ENCODE measurements at regions not wholly inside any gene's neighbourhood (a gene's known extent, or its start where the extent isn't known, plus 50 kb on each side); places are given as distances from the start of the nearest gene placed in this dataset.

GRCh38 chr10:29857843-29858701, 201.3 kb downstream of the JCAD start:
- peak; percentile 39 for DNase-seq (ENCODE audit: low spot score)

DNA sequence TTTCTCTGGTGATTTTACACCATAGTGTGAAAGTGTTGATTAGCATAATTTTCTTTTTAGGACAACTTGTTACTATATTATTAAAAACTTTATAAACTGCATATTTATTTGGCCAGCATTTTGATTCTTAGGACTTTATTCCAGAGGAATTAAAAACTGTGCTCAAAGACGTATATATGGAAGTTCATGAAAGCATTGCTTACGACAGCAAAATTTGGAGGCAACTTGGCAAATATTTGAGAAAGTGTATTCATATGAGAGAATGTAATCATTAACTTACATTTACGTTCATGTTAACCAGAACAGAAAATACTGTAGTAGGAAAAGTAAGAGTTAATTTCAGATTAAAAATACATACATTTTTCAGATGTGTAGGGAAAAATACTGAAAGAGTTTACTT, 203.1 kb downstream of the JCAD start:
- no peak for DNase-seq (ENCODE audit: low spot score)

- no peak for DNase-seq (ENCODE audit: low spot score)
Observed at GRCh38 chr10:29853913-29854312, 205.5 kb downstream of the JCAD start.

DNA sequence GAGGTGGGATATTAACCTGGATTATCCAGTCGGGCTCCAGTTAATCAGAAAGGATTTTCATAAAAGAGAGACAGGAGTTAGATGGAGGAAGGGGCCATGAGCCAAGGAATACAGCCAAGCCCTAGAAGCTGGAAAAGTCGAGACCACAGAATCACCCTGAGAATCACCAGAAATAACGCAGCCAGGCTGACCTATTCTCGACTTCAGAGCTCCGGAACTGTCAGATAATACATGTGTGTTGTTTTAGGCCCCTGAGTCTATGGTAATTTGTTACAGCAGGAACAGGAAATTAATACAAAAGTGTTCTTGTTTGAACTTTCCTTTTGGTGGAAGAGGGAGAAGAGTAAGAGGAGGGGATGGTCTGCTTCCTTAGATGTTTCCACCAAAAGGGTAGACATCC, 208.1 kb downstream of the JCAD start:
- DNase-seq (ENCODE audit: low spot score), result no peak

DNA sequence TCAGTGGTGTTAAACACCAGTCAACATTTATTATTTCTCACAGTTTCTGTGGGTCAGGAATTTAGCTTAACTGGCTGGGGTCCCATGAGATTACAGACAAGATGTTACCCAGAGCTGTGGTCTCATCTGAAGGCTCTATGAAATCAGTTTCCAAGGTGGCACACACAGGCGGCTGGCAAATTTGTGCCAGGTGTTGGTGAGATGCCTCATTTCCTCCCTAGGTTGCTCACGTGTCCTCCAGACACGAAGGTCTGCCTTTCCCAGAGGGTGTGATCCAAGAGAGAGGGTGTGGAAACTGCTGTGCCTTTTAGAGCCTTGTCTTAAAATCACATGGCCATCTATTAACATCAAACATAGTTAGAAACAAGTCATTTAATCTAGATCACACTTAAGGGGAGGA, 209.0 kb downstream of the JCAD start:
- no peak for DNase-seq (ENCODE audit: low spot score)

GRCh38 chr10:29849886-29850285, 209.5 kb downstream of the JCAD start:
- DNase-seq (ENCODE audit: low spot score), result no peak

DNA sequence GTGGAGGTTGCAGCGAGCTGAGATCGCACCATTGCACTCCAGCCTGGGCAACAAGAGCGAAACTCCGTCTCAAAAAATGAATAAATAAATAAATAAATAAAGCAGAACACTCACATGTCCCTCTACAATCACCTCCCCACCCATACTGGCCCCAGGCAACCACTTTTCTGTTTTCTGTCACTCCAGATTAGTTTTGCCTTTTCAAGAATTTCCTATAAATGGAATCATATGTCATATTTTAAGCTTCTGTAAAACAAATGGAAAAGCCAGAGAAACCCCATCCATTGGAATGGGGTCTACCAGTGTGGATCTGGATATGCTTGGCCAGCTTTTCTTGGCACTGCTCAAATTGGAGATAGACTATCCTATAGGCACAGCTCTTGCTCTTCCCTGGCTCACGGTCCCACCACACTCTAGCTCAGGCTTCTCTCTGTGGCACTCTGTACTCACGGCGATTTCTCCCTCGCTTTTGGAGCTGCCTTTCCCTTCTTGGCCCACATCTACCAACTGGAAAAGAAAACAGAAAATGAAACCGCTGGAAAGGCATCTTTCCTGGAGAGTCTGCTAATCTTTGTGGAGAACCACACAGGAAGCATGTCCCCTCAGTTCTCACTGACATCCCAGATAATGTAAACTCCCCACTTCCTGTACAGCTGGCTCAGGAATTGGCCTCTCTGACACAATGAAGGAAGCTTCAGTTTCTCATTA, 210.1 kb downstream of the JCAD start:
- DNase-seq (ENCODE audit: low spot score), result no peak

DNA sequence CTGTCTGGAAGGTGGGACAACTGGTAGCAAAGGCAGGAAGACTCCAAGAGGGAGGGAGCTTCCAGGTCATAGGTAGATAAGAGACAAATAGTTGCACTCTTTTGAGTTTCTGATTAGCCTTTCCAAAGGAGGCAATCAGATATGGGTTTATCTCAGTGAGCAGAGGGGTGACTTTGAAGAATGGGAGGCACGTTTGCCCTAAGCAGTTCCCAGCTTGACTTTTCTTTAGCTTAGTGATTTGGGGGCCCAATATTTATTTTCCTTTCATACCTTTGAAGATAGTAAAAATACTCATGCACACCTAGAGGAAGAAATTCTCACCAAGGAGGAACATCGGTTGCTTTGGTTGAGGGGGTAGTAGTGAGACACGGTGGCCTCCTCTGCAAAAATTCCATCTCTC, 212.1 kb upstream of the SVIL start:
- no peak for DNase-seq (ENCODE audit: low spot score)

DNA sequence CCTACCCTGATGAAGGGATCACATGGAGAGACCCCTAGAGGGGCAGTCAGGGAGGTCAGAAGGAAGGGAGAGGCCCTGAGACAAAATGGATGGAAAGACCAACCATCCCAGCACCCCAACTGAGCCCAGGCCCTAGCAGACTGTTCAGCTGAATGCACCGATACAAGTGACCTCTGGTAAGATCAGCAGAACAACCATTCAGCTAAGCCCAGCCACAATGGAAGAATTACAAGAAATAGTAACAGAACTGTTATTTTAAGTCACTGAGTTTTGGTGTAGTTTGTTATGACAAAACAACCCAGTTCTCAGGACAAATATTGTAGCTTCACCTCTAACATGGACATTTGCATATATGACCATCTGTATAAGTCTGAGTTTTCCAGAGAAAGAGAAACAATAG, 210.4 kb upstream of the SVIL start:
- DNase-seq (ENCODE audit: low spot score), result no peak

DNA sequence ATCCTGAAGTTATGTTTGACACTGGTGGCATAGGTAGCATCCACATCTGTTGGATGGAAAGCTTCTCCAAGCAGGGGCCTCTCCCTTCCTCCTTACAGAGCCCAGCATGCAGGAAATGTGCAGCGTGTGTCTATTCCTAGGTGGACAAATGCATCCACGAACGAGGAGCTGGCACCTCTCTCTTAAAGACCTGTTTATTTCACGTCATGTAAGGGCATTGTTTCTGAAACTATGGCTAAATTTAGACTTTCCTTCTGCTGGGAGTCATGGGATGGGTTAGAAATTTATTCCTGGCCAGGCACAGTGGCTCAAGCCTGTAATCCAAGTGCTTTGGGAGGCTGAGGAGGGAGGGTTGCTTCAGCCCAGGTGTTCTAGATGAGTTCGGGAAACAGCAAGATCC, 208.4 kb upstream of the SVIL start:
- DNase-seq (ENCODE audit: low spot score), result no peak

DNA sequence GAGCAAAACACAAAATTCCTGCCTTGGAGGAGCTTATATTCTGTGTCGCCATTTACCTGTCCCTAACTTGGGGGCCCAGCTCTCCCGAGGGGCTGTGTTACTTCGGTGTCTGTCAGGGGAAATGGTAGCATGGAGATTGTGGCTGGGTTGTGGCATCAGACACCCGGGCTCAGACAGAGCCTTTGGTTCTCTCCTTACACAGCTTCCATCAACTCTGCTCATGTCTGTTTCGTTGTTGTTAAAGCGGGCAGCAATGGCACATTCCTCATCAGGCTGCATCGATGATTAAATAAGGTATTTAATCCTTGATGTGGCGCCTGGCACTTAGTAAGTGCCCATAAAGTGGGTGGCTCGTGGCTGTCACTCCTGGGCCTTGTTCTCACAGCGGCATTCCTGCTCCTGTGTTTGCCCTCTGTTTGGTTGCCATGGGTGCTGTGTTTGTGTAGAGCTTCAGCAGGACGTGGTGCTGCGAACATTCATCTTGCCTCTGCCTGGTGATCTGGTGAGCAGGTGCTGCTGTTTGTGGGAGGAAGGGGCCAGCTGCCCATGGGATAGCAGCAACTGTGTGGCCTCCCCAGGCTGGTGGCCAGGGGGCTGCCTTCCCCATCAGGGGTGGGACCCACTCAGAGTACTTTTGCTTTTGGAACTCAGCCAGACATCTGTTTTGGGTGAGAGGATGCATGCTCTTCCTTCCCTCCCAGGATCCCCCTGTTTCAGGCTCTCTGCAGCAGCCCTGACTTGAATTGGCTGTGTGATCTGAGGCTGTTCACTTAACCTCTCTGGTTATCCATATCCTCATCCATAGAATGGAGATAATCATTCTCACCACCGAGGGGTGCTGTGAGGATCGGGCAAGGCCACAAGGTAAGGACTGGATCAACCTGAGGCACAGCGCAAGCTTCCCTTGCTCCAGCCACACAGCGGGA, 207.2 kb upstream of the SVIL start:
- peak; percentile 7 for DNase-seq (ENCODE audit: low spot score)

- peak; percentile 27 for DNase-seq (ENCODE audit: low spot score)
Observed at GRCh38 chr10:29840516-29841276, 205.9 kb upstream of the SVIL start.

DNA sequence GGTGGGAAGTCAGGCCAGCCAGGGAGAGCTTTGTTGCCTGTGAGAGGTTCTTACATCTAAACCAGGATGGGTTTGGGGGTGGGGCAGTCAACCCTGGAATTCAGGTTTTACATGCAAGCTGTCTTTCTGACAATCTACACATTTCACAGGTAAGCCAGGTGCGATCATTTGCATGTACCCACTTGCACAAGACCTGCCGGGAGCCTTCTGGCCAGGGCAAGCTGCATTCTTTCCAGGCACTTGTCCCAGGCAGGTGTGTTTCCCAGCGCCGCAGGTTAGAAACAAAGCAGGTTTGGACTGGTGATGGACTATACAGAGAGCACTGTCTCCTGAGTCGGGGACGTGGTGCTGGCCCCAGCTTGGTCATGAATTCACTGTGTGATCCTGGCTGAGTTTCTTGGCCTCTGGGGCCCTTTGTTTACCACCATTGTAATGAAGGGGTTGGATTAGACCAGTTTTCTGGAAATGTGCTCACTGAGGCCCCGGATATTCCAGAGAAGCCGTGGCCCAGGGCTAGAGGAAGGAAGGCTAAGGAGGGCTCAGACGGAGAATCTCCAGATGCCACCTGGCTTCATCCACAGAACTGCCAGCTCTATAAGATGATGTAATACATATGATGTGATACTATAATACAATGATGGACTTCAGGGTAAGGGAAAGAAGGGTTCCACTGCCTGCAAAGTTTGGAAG, 205.2 kb upstream of the SVIL start:
- no peak for DNase-seq (ENCODE audit: low spot score)

GRCh38 chr10:29838539-29838938, 203.8 kb upstream of the SVIL start:
- DNase-seq (ENCODE audit: low spot score), result no peak

- DNase-seq (ENCODE audit: low spot score), result no peak
Observed at GRCh38 chr10:29837586-29837985, 202.8 kb upstream of the SVIL start.

DNA sequence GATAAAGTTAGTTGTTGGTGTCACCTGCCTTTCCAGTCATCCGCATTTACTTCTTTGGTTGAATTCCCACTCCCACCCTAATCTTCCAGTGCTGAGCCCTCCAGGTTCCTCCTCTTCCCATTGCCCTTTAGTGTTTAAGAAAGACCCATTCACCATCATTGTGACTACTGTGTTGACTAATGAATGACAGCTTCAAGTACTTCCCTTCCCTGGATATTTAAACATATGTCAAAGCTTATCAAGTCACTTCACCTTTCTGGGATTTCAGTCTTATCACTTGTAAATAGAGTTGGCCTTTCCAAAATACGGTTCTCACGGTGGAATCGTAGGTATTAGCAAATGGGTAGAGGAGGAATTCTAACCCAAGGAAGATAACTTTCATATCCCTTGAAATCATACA, 201.6 kb upstream of the SVIL start:
- DNase-seq (ENCODE audit: low spot score), result no peak

DNA sequence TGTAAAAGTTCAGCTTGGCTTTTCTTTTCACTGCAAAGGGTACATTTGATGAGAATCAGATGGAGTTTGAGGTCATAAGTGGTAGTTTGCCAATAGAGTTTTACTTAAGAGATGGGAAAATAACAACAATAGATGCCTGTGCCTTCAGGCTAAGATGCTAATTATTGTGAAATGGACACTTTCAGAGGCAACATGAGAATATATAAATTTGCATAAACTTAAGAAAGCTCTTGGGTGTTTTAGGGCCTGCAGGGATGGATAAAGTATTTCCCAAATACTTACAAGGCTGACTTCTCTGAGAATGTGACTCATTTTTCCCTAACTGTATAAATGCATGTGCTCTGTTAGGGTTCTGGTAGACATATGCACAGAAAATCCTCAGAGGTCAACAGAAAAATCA, 200.3 kb upstream of the SVIL start:
- no peak for DNase-seq (ENCODE audit: low spot score)

DNA sequence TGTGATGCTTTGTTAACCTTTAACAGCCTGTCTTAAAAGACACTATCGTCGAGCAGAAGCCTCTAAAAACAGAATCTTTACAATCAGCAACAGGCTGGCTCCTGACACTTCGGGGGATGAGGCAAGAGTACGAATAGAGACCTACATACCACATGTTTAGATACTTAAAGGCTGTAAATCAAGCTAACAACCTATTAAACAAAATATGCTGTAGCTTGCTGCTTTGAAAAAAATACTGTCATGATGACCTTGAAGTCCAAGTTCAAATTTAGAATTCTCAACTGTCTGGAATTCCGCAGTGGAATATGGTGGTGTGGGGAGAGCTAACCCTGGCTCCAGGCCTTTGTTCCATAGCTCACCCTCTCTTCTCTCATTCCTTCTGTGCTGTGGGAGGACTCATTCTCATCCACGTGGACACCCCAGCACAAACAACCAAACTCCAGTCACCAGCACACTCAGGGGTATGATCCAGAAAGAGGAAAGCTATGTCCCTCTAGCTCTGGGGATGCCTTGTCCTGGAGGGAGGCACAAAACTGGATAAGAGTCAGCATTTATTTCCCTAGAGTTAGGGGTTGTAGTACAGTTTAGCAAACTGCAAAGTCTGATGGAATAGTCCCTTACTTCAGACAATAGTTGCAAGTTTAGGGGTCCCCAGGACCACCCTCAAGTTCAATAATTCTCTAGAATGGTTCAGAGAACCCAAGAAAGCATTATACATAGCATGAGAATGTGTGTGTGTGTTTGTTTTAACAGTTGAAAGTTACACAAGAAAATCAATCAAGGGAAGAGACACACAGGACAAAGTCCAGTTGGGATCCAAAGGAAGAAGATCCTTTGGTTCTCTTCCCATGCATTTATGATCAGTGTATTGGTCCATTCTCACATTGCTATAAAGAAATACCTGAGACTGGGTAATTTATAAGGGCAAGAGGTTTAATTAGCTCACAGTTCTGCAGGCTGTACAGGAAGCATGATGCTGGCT, 196.1 kb upstream of the SVIL start:
- DNase-seq (ENCODE audit: low spot score), result no peak

DNA sequence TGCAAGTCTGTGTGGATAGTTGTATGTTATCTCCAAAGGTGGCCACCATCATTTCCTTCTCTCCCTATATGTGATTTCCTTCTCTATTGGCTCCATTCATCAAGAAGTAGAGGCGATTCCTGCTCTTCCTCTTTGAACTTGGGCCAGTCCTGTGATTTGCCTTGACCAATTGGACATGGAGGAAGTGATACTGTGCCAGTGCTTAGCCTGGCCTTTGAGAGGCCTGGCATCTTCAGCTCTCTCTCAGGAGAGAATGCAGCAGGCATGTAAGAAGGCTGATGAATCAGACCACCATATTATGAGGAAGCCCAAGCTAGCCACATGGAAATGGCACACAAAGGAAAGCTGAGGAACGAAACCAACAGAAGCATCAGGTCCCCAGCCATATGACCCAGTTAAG, 195.0 kb upstream of the SVIL start:
- no peak for DNase-seq (ENCODE audit: low spot score)

- DNase-seq (ENCODE audit: low spot score), result no peak
Observed at GRCh38 chr10:29828956-29829355, 194.2 kb upstream of the SVIL start.
